ENCODE measurements at regions not wholly inside any gene's neighbourhood (a gene's known extent, or its start where the extent isn't known, plus 50 kb on each side); places are given as distances from the start of the nearest gene placed in this dataset.

- intact Hi-C loops (cut with DNase I; ENCODE audit: low total_unique reads): no loop called here
- no peaks in the 10 kb centered on the region for H3K9me3 ChIP-seq
- no peak for TF ChIP-seq CTCF (IDR thresholded peaks at IDR 0.05)
- TF ChIP-seq POLR2A (IDR thresholded peaks at IDR 0.05): no peak
- H3K4me3 ChIP-seq: no peak overlapping the region
- no peak overlapping the region for H3K27ac ChIP-seq
- no peak for DNase-seq
- 57 to 63% methylated on average over 3 to 8 of the region's 8 CpGs for WGBS, 2 donors
- no peaks in the 10 kb centered on the region for H3K27me3 ChIP-seq
- H3K36me3 ChIP-seq (ENCODE audit: low read depth, missing control alignments): no peaks in the 10 kb centered on the region
- no peaks in the 10 kb centered on the region for H3K4me1 ChIP-seq
Observed at GRCh38 chr9:32010322-32010721, 374.1 kb upstream of the ACO1 start.

GRCh38 chr9:32011049-32011448 is 373.4 kb upstream of the ACO1 start:
- Histone ChIP-seq H3K36me3 (ENCODE audit: low read depth, missing control alignments) (no peaks in the 10 kb centered on the region), H3K27me3 (no peaks in the 10 kb centered on the region), H3K27ac (no peak overlapping the region), H3K4me3 (no peak overlapping the region), H3K9me3 (no peaks in the 10 kb centered on the region), H3K4me1 (no peaks in the 10 kb centered on the region)
- WGBS, 2 donors: 41 to 69% methylated on average over 2 of the region's 2 CpGs
- TF ChIP-seq CTCF (IDR thresholded peaks at IDR 0.05) (no peak), POLR2A (IDR thresholded peaks at IDR 0.05) (no peak)
- no peak for DNase-seq
- intact Hi-C loops (cut with DNase I; ENCODE audit: low total_unique reads): no loop called here

- WGBS, 2 donors: 92 to 93% methylated on average over 5 of the region's 5 CpGs
- no peak for DNase-seq
- intact Hi-C loops (cut with DNase I; ENCODE audit: low total_unique reads): no loop called here
- H3K4me3 ChIP-seq: no peak overlapping the region
- TF ChIP-seq POLR2A (IDR thresholded peaks at IDR 0.05): no peak
- TF ChIP-seq CTCF (IDR thresholded peaks at IDR 0.05): no peak
- no peak overlapping the region for H3K27ac ChIP-seq
- H3K27me3 ChIP-seq: no peaks in the 10 kb centered on the region
- H3K4me1 ChIP-seq: no peaks in the 10 kb centered on the region
- no peaks in the 10 kb centered on the region for H3K9me3 ChIP-seq
- H3K36me3 ChIP-seq (ENCODE audit: low read depth, missing control alignments): no peaks in the 10 kb centered on the region
Observed at GRCh38 chr9:32015795-32016194, 368.6 kb upstream of the ACO1 start.

- no peak for DNase-seq
- 86 to 93% methylated on average over 3 of the region's 3 CpGs for WGBS, 2 donors
- H3K36me3 ChIP-seq (ENCODE audit: low read depth, missing control alignments): no peaks in the 10 kb centered on the region
- H3K9me3 ChIP-seq: no peaks in the 10 kb centered on the region
- H3K27me3 ChIP-seq: no peaks in the 10 kb centered on the region
- no peak overlapping the region for H3K27ac ChIP-seq
- intact Hi-C loops (cut with DNase I; ENCODE audit: low total_unique reads): no loop called here
- no peak overlapping the region for H3K4me3 ChIP-seq
- no peak for TF ChIP-seq CTCF (IDR thresholded peaks at IDR 0.05)
- TF ChIP-seq POLR2A (IDR thresholded peaks at IDR 0.05): no peak
- no peaks in the 10 kb centered on the region for H3K4me1 ChIP-seq
Observed at GRCh38 chr9:32045513-32045912, 338.9 kb upstream of the ACO1 start.

- H3K36me3 ChIP-seq (ENCODE audit: low read depth, missing control alignments): no peaks in the 10 kb centered on the region
- H3K27ac ChIP-seq: no peak overlapping the region
- no peaks in the 10 kb centered on the region for H3K9me3 ChIP-seq
- intact Hi-C loops (cut with DNase I; ENCODE audit: low total_unique reads): no loop called here
- no peaks in the 10 kb centered on the region for H3K4me1 ChIP-seq
- WGBS, 2 donors: 92 to 94% methylated on average over 1 of the region's 1 CpG
- H3K27me3 ChIP-seq: no peaks in the 10 kb centered on the region
- H3K4me3 ChIP-seq: no peak overlapping the region
- no peak for DNase-seq
- no peak for TF ChIP-seq POLR2A (IDR thresholded peaks at IDR 0.05)
- TF ChIP-seq CTCF (IDR thresholded peaks at IDR 0.05): no peak
Observed at GRCh38 chr9:32067261-32067660, 317.2 kb upstream of the ACO1 start.

Data from testis (tissue), 2 donors.